HG03095 (cell line): ENCODE measurements at regions not wholly inside any gene's neighbourhood (a gene's known extent, or its start where the extent isn't known, plus 50 kb on each side); places are given as distances from the start of the nearest gene placed in this dataset.

Experiments used
- ATAC-seq: cut with Tn5 transposase; IDR thresholded peaks from one replicate; pipeline ENCODE4 v1.9.1; 2021; ENCODE audit warnings: moderate library complexity; ENCODE audit not compliant: unreplicated experiment

DNA sequence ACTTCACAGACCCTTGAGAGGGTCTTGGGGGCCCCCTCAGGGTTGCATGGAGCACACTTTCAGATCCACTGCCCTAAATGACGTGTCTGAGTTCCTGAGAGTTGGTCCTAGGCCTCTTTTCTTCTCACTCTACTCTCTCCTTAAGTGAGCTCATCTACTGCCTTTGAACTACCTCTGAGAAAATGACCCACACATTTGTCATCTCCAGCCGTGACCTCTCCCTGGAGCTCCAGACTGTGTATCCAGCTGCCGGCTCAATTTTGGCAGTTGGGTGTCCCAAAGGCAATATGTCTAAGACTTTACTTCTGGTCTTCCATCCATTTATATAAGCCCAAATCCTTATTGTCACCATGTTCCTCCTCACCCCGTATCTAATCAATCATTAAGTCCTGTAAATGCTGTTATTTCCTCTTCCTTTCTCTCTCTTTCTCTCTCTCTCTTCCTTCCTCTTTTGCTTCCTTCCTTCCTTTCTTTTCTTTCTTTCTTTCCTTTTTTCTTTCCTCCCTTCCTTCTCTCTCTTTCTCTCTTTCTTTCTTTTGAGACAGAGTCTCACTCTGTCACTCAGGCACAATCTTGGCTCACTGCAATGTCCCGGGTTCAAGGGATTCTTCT, 51.2 kb upstream of the HSPA9 start:
- ATAC-seq = no peak

DNA sequence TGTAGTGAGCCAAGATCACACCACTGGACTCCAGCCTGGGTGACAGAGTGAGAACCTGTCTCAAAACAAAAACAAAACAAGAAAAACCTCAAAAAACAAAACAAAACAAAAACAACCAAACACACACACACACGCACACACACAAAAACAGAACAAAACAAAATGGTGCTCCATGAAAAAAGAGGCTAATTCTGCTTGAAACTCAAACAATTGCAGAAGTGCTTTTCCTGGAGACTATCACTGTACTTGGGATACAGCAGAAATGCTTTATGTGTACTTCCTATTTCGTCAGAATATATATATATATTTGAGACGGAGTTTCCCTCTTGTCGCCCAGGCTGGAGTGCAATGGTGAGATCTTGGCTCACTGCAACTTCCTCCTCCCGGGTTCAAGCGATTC, 49.9 kb upstream of the HSPA9 start:
- no peak for ATAC-seq
